SK-N-SH treated with all-trans-retinoic acid at 6 μM for 48 hours (cell line): ENCODE measurements at regions not wholly inside any gene's neighbourhood (a gene's known extent, or its start where the extent isn't known, plus 50 kb on each side); places are given as distances from the start of the nearest gene placed in this dataset.

Experiments used
- BACH2 ChIP-seq: fragments of 250-450 bp; sonication (Bioruptor Pico); IDR thresholded peaks from 2 replicates; pipeline ENCODE4 v1.9.0; 2021; ENCODE audit warnings: mild to moderate bottlenecking, borderline replicate concordance
- CSRNP3 ChIP-seq: fragments of 250-450 bp; sonication (Bioruptor Pico); IDR thresholded peaks from 2 replicates; pipeline ENCODE4 v1.5.1; 2021; ENCODE audit warnings: mild to moderate bottlenecking, moderate library complexity
- GLIS3 ChIP-seq: fragments of 250-450 bp; sonication (Bioruptor Pico); IDR thresholded peaks from 2 replicates; pipeline ENCODE4 v1.5.0; 2020; ENCODE audit warnings: mild to moderate bottlenecking, moderate library complexity
- PPARA ChIP-seq: fragments of 250-450 bp; sonication (Bioruptor Pico); IDR thresholded peaks from 2 replicates; pipeline ENCODE4 v1.5.0; 2020; ENCODE audit warnings: mild to moderate bottlenecking, borderline replicate concordance
- RARB ChIP-seq: fragments of 250-450 bp; sonication (Bioruptor Pico); IDR thresholded peaks from 2 replicates; pipeline ENCODE4 v1.8.0; 2021; ENCODE audit warnings: mild to moderate bottlenecking, moderate library complexity
- SNAI2 ChIP-seq: fragments of 250-450 bp; sonication (Bioruptor Pico); IDR thresholded peaks from 2 replicates; pipeline ENCODE4 v1.5.0; 2020; ENCODE audit warnings: mild to moderate bottlenecking, moderate library complexity
- ZFP3 ChIP-seq: fragments of 250-450 bp; sonication (Bioruptor Pico); IDR thresholded peaks from 2 replicates; pipeline ENCODE4 v1.5.0; 2020; ENCODE audit warnings: mild to moderate bottlenecking, moderate library complexity
- ZFP30 ChIP-seq: fragments of 450-650 bp; formaldehyde crosslinking; IDR thresholded peaks from 2 replicates; pipeline ENCODE4 v1.5.0; 2022; ENCODE audit warnings: mild to moderate bottlenecking, moderate library complexity
- ZNF70 ChIP-seq: fragments of 450-650 bp; formaldehyde crosslinking; IDR thresholded peaks from 2 replicates; pipeline ENCODE4 v1.5.0; 2020; ENCODE audit warnings: mild to moderate bottlenecking, moderate library complexity
- TF ChIP-seq, protein P1 (sequence below): fragments of 250-450 bp; sonication (Bioruptor Pico); IDR thresholded peaks from 2 replicates; pipeline ENCODE4 v1.8.0; 2021; ENCODE audit warnings: low read depth, mild to moderate bottlenecking, moderate library complexity, borderline replicate concordance

DNA sequence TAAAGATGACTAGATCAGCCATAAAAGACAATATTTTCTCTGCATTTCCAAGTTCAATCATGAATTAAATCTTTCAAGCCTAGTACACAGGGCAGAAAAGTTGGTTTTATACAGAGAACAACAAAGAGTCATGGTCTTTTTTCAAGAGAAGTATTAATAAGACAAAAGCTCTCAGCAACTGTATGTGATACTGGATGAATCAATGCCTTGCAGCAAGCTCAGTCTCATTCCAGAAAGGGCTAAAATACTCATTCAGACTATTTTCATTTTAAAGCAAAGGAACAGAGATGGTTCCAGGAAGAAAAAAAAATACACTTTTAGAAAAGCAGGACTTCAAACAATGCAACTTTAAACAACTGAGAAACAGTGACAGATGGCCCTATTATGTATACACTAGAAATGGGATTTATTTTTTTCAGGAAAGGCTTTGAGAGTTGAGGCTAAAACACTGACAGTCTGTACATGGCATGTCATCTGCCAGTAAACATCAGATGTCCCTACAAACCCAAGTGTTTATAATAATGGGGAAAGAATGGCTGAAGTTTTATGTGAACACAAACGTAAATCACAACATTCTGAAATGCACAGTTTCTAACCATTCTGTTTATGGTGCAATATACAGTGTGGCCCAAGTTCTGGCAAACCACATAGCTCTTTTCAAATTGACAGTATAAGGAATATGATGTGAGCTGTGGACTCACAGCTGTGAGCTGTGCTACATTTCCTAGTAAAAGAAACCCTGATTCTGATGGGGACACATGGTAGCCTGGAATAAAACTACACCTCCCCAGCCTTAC lies 114.3 kb upstream of the DST start:
- TF ChIP-seq ZNF70 (CRISPR knock-in tag): no peak
- no peak for TF ChIP-seq ZFP30 (CRISPR knock-in tag)
- TF ChIP-seq BACH2: no peak
- no peak for TF ChIP-seq RARB (CRISPR knock-in tag)
- TF ChIP-seq PPARA (CRISPR knock-in tag): no peak
- TF ChIP-seq SNAI2: no peak
- TF ChIP-seq, protein P1, sequence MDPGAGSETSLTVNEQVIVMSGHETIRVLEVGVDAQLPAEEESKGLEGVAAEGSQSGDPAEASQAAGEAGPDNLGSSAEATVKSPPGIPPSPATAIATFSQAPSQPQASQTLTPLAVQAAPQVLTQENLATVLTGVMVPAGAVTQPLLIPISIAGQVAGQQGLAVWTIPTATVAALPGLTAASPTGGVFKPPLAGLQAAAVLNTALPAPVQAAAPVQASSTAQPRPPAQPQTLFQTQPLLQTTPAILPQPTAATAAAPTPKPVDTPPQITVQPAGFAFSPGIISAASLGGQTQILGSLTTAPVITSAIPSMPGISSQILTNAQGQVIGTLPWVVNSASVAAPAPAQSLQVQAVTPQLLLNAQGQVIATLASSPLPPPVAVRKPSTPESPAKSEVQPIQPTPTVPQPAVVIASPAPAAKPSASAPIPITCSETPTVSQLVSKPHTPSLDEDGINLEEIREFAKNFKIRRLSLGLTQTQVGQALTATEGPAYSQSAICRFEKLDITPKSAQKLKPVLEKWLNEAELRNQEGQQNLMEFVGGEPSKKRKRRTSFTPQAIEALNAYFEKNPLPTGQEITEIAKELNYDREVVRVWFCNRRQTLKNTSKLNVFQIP: no peak
- no peak for TF ChIP-seq CSRNP3 (CRISPR knock-in tag)
- TF ChIP-seq GLIS3: no peak
- no peak for TF ChIP-seq ZFP3 (CRISPR knock-in tag)
